HG03159 (cell line): ENCODE measurements at regions not wholly inside any gene's neighbourhood (a gene's known extent, or its start where the extent isn't known, plus 50 kb on each side); places are given as distances from the start of the nearest gene placed in this dataset.
A peak's percentile ranks its signal among the peaks of the same experiment; 100 is the strongest.
"Not testable (repeated sequence)": the region's sequence is repeated elsewhere in the genome, so short reads cannot be mapped to it uniquely, and the experiment has no call there.

Experiments used
- ATAC-seq: cut with Tn5 transposase; IDR thresholded peaks from one replicate; pipeline ENCODE4 v1.9.1; 2021; ENCODE audit warnings: mild to moderate bottlenecking, moderate library complexity; ENCODE audit not compliant: unreplicated experiment

DNA sequence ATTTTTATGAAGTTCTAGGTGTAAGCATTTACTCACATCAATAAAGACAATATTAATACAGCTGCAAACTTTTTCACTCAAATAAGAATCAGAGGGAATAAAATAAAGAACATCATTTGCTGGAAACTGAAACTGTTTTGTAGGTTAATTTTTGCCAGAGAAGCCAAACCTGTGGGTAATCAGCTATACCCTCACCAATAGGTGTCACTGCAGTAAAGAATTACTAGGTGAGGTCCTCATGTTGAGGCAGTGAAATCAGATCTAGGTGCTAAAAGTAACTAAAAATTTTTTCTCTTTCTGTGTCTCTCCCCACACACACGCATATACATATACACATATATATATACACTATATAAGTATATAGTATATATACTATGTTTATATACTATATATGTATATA lies 1016.3 kb upstream of the SEMA6A start:
- peak; percentile 91 for ATAC-seq

GRCh38 chr5:117588611-117589010 lies 1014.0 kb upstream of the SEMA6A start:
- ATAC-seq = no peak

DNA sequence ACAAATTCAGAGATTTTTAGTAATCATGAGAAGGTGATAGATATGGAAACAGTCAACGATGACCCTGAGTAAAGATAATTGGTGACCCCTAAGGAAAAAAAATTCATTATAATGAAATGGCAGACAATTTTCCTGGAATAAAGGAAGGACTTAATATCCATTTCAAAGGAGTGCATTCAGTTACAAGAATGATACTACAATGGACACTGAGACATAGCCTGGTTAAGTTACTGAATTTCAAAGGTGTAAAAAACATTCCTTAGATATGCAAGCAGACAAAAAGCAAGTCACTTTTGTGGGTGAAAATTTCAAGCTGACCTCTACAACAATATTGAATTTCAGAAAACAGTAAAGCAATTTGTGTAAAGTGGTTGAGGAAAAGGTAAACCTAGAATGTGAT lies 1012.5 kb upstream of the SEMA6A start:
- ATAC-seq = no peak

- no peak for ATAC-seq
These were observed 994.0 kb upstream of the SEMA6A start for GRCh38 chr5:117568622-117569021.

DNA sequence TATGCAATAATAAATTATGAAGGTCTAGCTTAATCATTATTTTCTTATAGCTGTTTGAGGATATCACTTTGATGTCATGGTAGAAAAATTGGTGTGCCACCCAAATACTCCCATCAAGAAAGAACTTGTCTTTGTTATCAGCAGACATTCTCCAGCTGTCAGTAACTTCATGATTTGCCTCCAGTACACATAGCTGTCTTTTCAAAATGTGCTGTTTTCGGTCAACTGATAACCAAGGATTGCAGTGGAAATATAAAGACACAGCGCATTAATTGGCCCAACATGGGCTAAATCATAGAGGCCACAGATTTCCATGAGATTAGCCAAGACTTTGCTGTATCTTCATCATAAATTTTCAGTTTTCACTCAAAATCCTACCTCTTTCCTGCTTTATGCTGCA lies 993.5 kb upstream of the SEMA6A start:
- no peak for ATAC-seq

DNA sequence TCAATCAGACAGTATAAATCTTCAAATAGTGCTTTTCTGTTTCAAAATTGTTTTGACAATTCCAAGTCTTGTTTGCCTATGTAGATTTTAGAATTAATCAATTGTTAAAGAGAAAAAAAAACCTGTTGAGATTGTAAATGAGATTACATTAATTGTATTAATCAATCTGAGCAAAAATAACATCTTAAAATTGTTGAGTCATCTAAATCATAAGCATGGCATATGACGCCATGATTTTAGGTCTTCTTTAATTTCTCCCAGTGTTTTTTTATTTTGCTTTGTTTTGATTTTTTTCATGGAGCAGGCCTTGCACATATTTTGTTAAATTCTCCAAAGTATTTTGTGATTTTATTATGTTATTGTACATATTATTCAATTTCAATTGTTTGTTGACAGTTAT lies 988.0 kb upstream of the SEMA6A start:
- ATAC-seq = no peak

DNA sequence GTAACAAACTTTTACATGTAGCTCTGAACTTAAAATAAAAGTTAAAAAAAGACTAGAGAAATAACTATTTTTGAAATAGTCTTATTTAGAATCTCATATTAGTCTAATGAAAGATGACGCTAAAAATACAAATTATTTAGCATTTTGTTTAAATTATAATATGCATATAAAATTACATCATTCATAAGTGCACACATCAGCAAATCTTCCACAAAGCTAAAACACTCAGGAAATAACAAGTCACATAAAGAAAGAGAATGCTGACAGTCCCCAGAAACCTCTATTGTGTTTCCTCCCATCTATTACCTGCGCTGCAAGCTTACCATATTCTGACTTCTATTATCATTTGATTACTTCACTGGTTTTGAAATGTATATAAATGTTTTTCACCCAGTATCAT lies 986.9 kb upstream of the SEMA6A start:
- ATAC-seq = no peak

GRCh38 chr5:117559005-117559844 lies 984.6 kb upstream of the SEMA6A start:
- ATAC-seq = no peak

GRCh38 chr5:117551236-117551635 lies 976.6 kb upstream of the SEMA6A start:
- ATAC-seq = no peak

GRCh38 chr5:117547192-117547591 lies 972.6 kb upstream of the SEMA6A start:
- ATAC-seq = no peak

- ATAC-seq = no peak
These were observed 965.1 kb upstream of the SEMA6A start for GRCh38 chr5:117539692-117540091.

GRCh38 chr5:117533792-117534191 lies 959.2 kb upstream of the SEMA6A start:
- ATAC-seq = no peak

DNA sequence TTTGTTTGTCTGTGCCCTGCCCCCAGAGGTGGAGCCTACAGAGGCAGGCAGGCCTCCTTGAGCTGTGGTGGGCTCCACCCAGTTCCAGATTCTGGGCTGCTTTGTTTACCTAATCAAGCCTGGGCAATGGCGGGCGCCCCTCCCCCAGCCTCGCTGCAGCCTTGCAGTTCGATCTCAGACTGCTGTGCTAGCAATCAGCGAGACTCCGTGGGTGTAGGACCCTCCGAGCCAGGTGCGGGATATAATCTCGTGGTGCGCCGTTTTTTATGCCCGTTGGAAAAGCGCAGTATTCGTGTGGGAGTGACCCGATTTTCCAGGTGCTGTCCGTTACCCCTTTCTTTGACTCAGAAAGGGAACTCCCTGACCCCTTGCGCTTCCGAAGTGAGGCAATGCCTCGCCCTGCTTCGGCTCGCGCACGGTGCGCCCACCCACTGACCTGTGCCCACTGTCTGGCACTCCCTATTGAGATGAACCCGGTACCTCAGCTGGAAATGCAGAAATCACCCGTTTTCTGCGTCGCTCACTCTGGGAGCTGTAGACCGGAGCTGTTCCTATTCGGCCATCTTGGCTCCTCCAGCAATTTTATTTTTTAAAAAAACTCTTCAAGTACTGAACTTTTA lies 958.5 kb upstream of the SEMA6A start:
- not testable (repeated sequence) for ATAC-seq

- ATAC-seq = no peak
These were observed 945.4 kb upstream of the SEMA6A start for GRCh38 chr5:117519957-117520500.

- no peak for ATAC-seq
These were observed 929.7 kb upstream of the SEMA6A start for GRCh38 chr5:117504305-117504704.

GRCh38 chr5:117497601-117498000 lies 923.0 kb upstream of the SEMA6A start:
- no peak for ATAC-seq

GRCh38 chr5:117496801-117497200 lies 922.2 kb upstream of the SEMA6A start:
- ATAC-seq = no peak

DNA sequence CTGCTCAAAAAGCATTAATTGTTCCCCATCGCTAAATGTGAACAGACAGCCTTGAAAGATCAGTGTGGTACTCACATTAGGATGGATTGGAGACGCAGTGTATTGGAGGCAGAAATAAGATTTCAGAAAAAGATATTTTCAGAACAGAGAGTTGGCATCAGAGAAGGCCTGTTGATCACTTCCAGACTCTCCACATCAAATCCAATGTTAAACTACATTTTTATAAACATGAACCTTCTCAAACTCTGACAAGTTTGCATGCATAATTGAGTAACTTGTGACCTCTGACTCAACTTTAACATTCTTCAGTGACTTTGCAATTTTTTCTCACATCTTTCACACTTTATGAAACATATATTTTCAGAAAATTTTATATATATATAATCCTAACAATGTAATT lies 919.6 kb upstream of the SEMA6A start:
- ATAC-seq = no peak

GRCh38 chr5:117488976-117489500 lies 914.4 kb upstream of the SEMA6A start:
- no peak for ATAC-seq

- ATAC-seq = no peak
These were observed 912.9 kb upstream of the SEMA6A start for GRCh38 chr5:117487556-117487955.

- ATAC-seq = no peak
These were observed 912.3 kb upstream of the SEMA6A start for GRCh38 chr5:117486879-117487391.

- ATAC-seq = no peak
These were observed 911.6 kb upstream of the SEMA6A start for GRCh38 chr5:117486261-117486660.
